Right lobe of liver (tissue), 4 donors: ENCODE measurements at regions not wholly inside any gene's neighbourhood (a gene's known extent, or its start where the extent isn't known, plus 50 kb on each side); places are given as distances from the start of the nearest gene placed in this dataset.

Experiments used
- POLR2A ChIP-seq: fragments of 450-650 bp; IDR thresholded peaks from one replicate; pipeline ENCODE4 v1.6.1; 2017; ENCODE audit warnings: antibody characterized with exemption, mild to moderate bottlenecking
- TF ChIP-seq, protein P1 (sequence below), 4 donors: fragments of 200-600 bp in 3 of 4; fragments of 450-650 bp in 1 of 4; IDR thresholded peaks; one replicate each; pipeline versions ENCODE4 v1.5.1 to v1.8.0; 2016 to 2022; ENCODE audit warnings: antibody characterized with exemption in 4 of 4, mild to moderate bottlenecking in 2 of 4
- donor health status: DM: no; HTN: no; CAD: no.
- donor health status: DM: no; HTN: no; CAD: no.
- donor health status: DM: no; HTN: yes; CAD: no.

- TF ChIP-seq, protein P1, sequence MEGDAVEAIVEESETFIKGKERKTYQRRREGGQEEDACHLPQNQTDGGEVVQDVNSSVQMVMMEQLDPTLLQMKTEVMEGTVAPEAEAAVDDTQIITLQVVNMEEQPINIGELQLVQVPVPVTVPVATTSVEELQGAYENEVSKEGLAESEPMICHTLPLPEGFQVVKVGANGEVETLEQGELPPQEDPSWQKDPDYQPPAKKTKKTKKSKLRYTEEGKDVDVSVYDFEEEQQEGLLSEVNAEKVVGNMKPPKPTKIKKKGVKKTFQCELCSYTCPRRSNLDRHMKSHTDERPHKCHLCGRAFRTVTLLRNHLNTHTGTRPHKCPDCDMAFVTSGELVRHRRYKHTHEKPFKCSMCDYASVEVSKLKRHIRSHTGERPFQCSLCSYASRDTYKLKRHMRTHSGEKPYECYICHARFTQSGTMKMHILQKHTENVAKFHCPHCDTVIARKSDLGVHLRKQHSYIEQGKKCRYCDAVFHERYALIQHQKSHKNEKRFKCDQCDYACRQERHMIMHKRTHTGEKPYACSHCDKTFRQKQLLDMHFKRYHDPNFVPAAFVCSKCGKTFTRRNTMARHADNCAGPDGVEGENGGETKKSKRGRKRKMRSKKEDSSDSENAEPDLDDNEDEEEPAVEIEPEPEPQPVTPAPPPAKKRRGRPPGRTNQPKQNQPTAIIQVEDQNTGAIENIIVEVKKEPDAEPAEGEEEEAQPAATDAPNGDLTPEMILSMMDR (IDR thresholded peaks at IDR 0.05) = no peak
- no peak for TF ChIP-seq POLR2A
Measured at GRCh38 chr5:3542158-3542557, 53.5 kb upstream of the IRX1 start.
